GM21367 (cell line): ENCODE measurements at regions not wholly inside any gene's neighbourhood (a gene's known extent, or its start where the extent isn't known, plus 50 kb on each side); places are given as distances from the start of the nearest gene placed in this dataset.

Experiments
- ATAC-seq: cut with Tn5 transposase; IDR thresholded peaks from one replicate; pipeline ENCODE4 v1.9.1; 2021; ENCODE audit not compliant: unreplicated experiment

DNA sequence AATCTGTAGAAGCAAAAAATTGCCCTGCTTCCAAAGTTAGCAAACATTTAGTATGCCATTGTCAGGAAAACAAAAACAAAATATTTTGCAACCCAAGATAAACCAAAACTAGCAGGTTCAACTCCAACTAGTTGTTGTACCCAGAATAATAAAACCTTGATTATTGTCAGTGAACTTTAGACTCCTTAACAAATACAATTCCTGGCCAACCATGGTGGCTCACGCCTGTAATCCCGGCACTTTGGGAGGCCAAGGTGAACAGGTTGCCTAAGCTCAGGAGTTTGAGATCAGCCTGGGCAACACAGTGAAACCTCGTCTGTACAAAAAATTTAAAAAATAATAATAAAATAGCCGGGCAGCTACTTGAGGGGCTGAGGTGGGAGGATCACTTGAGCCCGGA is 53.6 kb upstream of the EPCAM start:
- ATAC-seq = no peak

DNA sequence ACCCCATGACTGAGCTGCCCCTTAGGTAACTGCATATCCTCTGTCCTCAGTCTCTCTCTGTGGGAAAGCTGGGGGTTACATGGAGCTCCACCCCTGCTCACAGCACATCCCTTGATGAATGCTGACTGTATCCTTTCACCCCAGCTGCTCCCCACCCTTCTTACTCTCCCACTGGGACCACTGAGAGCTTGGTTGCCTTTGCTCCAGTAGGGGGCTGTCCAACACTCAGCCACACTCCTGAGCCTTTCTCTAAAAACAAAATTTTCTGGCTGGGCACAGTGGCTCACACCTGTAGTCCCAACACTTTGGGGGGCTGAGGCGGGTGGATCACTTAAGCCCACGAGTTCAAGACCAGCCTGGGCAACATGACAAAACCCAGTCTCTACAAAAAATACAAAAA is 55.4 kb upstream of the EPCAM start:
- ATAC-seq = no peak

- no peak for ATAC-seq
Observed at GRCh38 chr2:47313141-47313691, 55.9 kb upstream of the EPCAM start.

GRCh38 chr2:47312491-47312850 is 56.6 kb upstream of the EPCAM start:
- ATAC-seq = no peak

GRCh38 chr2:47311764-47312490 is 57.2 kb upstream of the EPCAM start:
- no peak for ATAC-seq

GRCh38 chr2:47310801-47311560 is 58.1 kb upstream of the EPCAM start:
- ATAC-seq = peak; percentile 17

DNA sequence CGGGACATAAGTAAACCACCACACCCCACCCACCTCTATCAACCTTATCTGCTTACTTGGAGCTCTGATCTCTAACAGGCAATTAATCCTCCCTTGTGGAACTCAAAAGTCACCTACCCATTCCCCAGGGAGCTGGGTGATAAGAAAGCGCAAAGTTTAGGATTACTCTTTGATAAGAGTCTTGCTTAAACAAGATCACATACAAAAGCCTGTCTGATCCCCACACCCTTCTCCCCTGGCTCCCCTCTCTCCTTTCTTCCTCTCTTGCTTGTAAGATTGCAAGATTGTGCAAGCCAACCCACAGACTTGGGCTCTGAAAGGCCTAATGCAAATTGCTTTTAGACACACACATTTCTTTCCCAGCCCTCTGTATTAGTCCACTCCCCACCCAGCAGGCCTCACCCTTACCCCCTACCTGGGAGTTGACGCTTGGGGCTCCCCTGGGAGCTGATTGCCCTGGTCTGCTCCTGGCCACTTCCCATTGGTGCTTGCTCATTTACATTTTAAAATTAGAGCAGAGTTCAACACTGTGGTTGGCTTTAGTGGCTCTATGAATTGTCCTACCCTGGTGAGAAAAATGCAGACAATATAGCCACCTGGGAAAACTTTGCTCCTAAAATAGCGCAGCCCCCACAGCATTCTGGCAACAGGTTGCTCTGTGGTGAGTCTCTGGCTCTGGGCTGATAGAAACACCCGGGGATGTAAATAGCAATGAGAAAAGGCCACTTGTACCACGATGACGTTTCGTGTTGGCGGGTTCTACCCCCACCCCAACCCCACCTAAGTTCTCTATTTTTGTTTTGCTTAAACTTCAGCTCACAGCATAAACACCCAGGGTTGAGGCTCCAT is 58.9 kb upstream of the EPCAM start:
- ATAC-seq = peak; percentile 86

- no peak for ATAC-seq
Observed at GRCh38 chr2:47309472-47309951, 59.6 kb upstream of the EPCAM start.

DNA sequence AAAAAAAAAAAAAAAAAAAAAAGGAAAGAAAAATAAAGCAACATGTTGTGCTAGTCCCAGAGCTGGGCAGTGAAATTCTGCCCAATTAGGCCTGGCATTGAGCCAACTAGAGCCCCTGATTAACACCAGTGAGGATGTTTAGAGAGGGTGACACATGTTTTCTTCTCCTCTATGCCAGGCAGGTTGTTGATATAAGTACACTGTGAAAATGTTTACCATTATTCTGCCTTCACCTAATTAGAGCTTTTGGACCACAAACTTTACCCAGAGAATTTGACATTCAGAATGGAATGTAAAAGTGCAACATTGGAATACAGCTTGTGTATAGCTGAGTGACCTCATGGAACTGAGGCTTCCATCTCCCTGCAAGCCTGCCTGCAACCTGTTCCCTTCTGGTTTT is 62.0 kb upstream of the EPCAM start:
- ATAC-seq = no peak

- no peak for ATAC-seq
Observed at GRCh38 chr2:47304654-47305053, 64.5 kb upstream of the EPCAM start.

- no peak for ATAC-seq
Observed at GRCh38 chr2:47303341-47304148, 65.6 kb upstream of the EPCAM start.

DNA sequence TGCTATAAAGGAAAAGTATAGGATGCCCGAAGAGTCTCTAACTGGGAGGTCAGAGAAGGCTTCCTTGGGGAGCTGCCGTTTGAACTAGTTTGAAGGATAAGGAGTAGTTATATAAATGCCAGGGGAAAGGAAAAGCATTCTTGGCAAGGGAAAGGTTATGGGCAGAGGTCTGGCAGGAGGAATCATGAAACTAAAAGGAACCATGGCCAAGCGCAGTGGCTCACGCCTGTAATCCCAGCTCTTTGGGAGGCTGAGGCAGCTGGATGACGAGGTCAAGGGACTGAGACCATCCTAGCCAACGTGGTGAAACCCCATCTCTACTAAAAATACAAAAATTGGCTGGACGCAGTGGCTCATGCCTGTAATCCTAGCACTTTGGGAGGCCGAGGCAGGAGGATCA is 66.8 kb upstream of the EPCAM start:
- no peak for ATAC-seq

GRCh38 chr2:47301731-47302130 is 67.4 kb upstream of the EPCAM start:
- ATAC-seq = no peak

- ATAC-seq = peak; percentile 46
Observed at GRCh38 chr2:47301277-47301618, 67.9 kb upstream of the EPCAM start.

- ATAC-seq = peak; percentile 78
Observed at GRCh38 chr2:47300609-47301276, 68.4 kb upstream of the EPCAM start.

DNA sequence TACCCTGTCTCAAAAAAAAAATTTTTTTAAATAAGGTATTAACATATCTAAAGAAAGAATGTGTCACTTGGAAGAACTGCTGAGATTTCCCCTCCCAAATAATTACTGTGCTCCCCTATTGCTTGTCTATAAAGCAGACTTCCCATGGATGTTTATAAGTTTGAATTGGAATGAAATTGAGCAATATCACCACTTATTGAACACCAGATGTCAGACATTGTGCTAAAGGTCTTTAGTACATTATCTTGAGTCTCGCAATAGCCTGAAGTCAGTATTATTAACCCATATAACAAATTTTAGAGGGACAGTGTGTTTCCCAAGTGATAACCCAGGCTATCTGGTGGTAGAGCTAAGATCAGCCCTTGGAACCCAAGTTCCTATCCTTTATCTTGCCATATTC is 69.0 kb upstream of the EPCAM start:
- no peak for ATAC-seq

- ATAC-seq = no peak
Observed at GRCh38 chr2:47299555-47299954, 69.6 kb upstream of the EPCAM start.

DNA sequence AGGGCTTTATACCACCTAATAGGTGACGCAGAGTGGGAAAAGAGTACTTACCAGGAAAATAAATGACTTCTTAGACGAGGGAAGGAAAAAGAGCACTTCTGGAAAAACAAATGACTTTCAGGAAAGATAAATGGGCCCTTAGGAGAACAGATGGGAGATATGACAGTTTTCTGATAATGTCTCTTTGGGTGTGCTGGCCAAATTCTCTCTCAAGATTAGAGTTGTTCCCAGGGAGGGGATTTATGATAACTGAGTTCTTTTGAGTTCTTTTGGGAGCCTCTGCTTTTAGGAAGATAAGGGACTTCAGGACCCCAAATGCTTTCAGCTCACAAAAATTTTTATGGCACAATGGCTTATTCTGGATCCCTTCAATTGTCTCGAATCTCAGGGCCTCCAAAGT is 70.3 kb upstream of the EPCAM start:
- ATAC-seq = no peak

- no peak for ATAC-seq
Observed at GRCh38 chr2:47297767-47298425, 71.2 kb upstream of the EPCAM start.
